GM21515 (cell line): ENCODE measurements at regions not wholly inside any gene's neighbourhood (a gene's known extent, or its start where the extent isn't known, plus 50 kb on each side); places are given as distances from the start of the nearest gene placed in this dataset.

Source experiments
- ATAC-seq: cut with Tn5 transposase; IDR thresholded peaks from one replicate; pipeline ENCODE4 v1.9.1; 2021; ENCODE audit not compliant: unreplicated experiment

GRCh38 chr1:98221923-98222322 is 301.1 kb upstream of the DPYD start:
- no peak for ATAC-seq

- no peak for ATAC-seq
These were observed 296.8 kb upstream of the DPYD start for GRCh38 chr1:98217601-98218000.

GRCh38 chr1:98216304-98216703 is 295.5 kb upstream of the DPYD start:
- ATAC-seq = no peak

- no peak for ATAC-seq
These were observed 290.5 kb upstream of the DPYD start for GRCh38 chr1:98211271-98211845.

GRCh38 chr1:98210563-98210962 is 289.7 kb upstream of the DPYD start:
- ATAC-seq = no peak

GRCh38 chr1:98210064-98210463 is 289.2 kb upstream of the DPYD start:
- ATAC-seq = no peak

- no peak for ATAC-seq
These were observed 284.6 kb upstream of the DPYD start for GRCh38 chr1:98205291-98206017.

- no peak for ATAC-seq
These were observed 282.6 kb upstream of the DPYD start for GRCh38 chr1:98203466-98203865.

- no peak for ATAC-seq
These were observed 280.8 kb upstream of the DPYD start for GRCh38 chr1:98201666-98202081.

- ATAC-seq = no peak
These were observed 276.5 kb upstream of the DPYD start for GRCh38 chr1:98197356-98197755.

GRCh38 chr1:98196012-98196411 is 275.2 kb upstream of the DPYD start:
- no peak for ATAC-seq

- no peak for ATAC-seq
These were observed 267.9 kb upstream of the DPYD start for GRCh38 chr1:98188774-98189173.

- ATAC-seq = no peak
These were observed 264.0 kb upstream of the DPYD start for GRCh38 chr1:98184856-98185255.

GRCh38 chr1:98181036-98181764 is 260.4 kb upstream of the DPYD start:
- no peak for ATAC-seq

- no peak for ATAC-seq
These were observed 258.4 kb upstream of the DPYD start for GRCh38 chr1:98179151-98179773.

GRCh38 chr1:98177751-98178150 is 256.9 kb upstream of the DPYD start:
- no peak for ATAC-seq

- no peak for ATAC-seq
These were observed 256.1 kb upstream of the DPYD start for GRCh38 chr1:98176936-98177335.

- no peak for ATAC-seq
These were observed 255.6 kb upstream of the DPYD start for GRCh38 chr1:98176414-98176813.

GRCh38 chr1:98172578-98172977 is 251.7 kb upstream of the DPYD start:
- ATAC-seq = no peak

GRCh38 chr1:98172022-98172421 is 251.2 kb upstream of the DPYD start:
- ATAC-seq = no peak

- ATAC-seq = no peak
These were observed 243.7 kb upstream of the DPYD start for GRCh38 chr1:98164509-98164908.
